Mucosa of descending colon (tissue), 3 donors: ENCODE measurements at regions not wholly inside any gene's neighbourhood (a gene's known extent, or its start where the extent isn't known, plus 50 kb on each side); places are given as distances from the start of the nearest gene placed in this dataset.
A peak's percentile ranks its signal among the peaks of the same experiment; 100 is the strongest.

Source experiments
- ATAC-seq: fragments of 200-7000 bp; cut with Tn5 transposase; one replicate; pipeline ENCODE4 v1.9.1; 2020; ENCODE audit warnings: mild to moderate bottlenecking, moderate library complexity
- DNase-seq, 3 donors: peaks; one replicate each; pipeline ENCODE4 v3.0.0-alpha.2; 2020
- H3K36me3 ChIP-seq: fragments of 200-600 bp; one replicate; pipeline ENCODE4 v1.8.0; 2021; ENCODE audit warnings: low read depth, mild to moderate bottlenecking
- H3K4me1 ChIP-seq: fragments of 200-600 bp; one replicate; pipeline ENCODE4 v1.8.0; 2021; ENCODE audit warnings: low read depth, mild to moderate bottlenecking
- H3K4me3 ChIP-seq: fragments of 200-600 bp; one replicate; pipeline ENCODE4 v1.8.0; 2021; ENCODE audit warnings: mild to moderate bottlenecking
- H3K9me3 ChIP-seq: fragments of 200-600 bp; one replicate; pipeline ENCODE4 v1.8.0; 2021; ENCODE audit warnings: mild to moderate bottlenecking
- intact Hi-C, 2 donors: fragments of 100-400 bp; cut with DNase I in 1 of 2; cut with micrococcal nuclease in 1 of 2; formaldehyde crosslinking; loops; one replicate each; pipeline versions ENCODE4 v1.11.0 to v1.11.1; 2022; cut with DNase I, micrococcal nuclease
- TF ChIP-seq, protein P1 (sequence below): fragments of 200-600 bp; IDR thresholded peaks from one replicate; pipeline ENCODE4 v1.8.0; 2022; ENCODE audit warnings: antibody characterized with exemption, mild to moderate bottlenecking
- donor health status: DM: no; HTN: no; CAD: no; lungs with moderate emphysema.
- donor health status: DM: no; HTN: no; CAD: no.
- donor health status: DM: no; HTN: yes; CAD: no.

DNA sequence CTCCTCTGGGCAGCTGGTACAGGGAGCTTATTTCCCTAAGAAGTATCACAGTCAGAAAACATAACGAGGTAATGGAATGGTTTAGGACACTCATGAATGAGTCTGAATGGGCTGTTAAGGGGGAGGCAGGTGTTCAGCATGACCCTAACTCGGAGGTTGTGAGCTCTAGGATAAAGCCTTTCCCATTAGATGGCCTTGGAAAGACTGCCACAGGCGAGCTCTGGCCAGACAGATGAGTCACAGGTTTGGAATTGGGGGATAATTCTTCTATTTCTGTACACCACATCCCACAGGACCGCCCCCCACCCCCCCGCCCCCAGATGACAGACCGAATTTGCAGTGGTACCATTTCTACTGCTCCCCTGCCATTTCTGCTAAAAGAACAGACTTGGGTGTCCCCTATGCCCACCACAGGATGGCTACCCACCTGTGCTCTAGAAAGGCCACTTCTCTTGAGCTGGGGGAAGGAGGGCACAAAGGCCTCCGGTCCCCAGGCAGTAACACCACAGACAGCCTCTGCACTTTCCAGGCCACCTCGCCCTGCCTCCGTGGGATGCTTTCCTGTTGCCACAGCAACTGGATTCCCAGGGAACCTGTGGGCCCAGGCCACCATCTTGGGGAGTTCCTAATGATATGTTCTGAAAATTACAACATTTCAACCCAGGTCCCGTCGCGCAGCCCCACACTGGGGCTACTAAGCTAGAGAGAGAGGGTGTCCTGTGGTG is 76.7 kb downstream of the TRIM29 start:
- ATAC-seq: no peak
- Histone ChIP-seq H3K4me3 (no peak overlapping the region), H3K4me1 (peaks cover 2% of the 10 kb centered on the region), H3K9me3 (no peaks in the 10 kb centered on the region), H3K36me3 (no peaks in the 10 kb centered on the region)
- TF ChIP-seq, protein P1, sequence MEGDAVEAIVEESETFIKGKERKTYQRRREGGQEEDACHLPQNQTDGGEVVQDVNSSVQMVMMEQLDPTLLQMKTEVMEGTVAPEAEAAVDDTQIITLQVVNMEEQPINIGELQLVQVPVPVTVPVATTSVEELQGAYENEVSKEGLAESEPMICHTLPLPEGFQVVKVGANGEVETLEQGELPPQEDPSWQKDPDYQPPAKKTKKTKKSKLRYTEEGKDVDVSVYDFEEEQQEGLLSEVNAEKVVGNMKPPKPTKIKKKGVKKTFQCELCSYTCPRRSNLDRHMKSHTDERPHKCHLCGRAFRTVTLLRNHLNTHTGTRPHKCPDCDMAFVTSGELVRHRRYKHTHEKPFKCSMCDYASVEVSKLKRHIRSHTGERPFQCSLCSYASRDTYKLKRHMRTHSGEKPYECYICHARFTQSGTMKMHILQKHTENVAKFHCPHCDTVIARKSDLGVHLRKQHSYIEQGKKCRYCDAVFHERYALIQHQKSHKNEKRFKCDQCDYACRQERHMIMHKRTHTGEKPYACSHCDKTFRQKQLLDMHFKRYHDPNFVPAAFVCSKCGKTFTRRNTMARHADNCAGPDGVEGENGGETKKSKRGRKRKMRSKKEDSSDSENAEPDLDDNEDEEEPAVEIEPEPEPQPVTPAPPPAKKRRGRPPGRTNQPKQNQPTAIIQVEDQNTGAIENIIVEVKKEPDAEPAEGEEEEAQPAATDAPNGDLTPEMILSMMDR: no peak
- DNase-seq: no peak
- intact Hi-C loops: no loop called here

DNA sequence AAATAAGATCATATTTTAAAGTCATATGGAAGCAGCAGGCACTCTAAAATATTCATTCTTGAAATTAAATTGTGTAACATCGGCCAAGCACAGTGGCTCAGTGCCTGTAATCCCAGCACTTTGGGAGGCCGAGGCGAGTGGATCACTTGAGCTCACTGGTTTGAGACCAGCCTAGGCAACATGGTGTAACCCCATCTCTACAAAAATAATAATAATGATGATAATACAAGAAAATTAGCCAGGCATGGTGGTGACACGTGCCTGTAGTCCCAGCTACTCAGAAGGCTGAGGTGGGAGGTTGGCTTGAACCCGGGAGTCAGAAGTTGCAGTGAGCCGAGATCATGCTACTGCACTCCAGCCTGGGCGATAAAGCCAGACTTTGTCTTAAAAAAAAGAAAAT is 77.4 kb downstream of the TRIM29 start:
- Histone ChIP-seq H3K9me3 (no peaks in the 10 kb centered on the region), H3K4me1 (peaks cover 2% of the 10 kb centered on the region), H3K36me3 (no peaks in the 10 kb centered on the region), H3K4me3 (no peak overlapping the region)
- DNase-seq (no peak), ATAC-seq (no peak)
- intact Hi-C loops: no loop called here
- TF ChIP-seq, protein P1: no peak

DNA sequence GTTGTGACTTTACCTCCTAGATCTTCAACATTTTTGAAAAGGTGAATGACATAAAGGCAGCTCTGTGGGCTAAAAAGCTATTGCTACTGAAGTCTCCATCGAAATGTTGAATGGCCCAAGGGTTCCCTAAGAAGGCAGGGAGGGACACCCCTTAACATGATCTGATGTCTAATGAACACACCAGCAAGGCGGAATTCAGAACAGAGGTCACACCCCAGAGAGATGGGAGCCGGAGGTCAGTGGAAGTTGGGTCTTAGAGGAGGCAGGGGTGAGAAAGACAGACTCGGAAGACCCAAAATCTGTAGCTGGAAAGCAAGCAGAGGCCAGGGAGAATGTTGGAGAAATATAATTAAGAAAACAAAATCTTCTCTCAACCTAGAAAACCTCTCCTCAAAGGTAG is 79.0 kb downstream of the TRIM29 start:
- Histone ChIP-seq H3K4me1 (peaks cover 2% of the 10 kb centered on the region), H3K9me3 (no peaks in the 10 kb centered on the region), H3K36me3 (no peaks in the 10 kb centered on the region), H3K4me3 (no peak overlapping the region)
- TF ChIP-seq, protein P1: no peak
- ATAC-seq (no peak), DNase-seq (no peak)
- intact Hi-C loops: no loop called here

DNA sequence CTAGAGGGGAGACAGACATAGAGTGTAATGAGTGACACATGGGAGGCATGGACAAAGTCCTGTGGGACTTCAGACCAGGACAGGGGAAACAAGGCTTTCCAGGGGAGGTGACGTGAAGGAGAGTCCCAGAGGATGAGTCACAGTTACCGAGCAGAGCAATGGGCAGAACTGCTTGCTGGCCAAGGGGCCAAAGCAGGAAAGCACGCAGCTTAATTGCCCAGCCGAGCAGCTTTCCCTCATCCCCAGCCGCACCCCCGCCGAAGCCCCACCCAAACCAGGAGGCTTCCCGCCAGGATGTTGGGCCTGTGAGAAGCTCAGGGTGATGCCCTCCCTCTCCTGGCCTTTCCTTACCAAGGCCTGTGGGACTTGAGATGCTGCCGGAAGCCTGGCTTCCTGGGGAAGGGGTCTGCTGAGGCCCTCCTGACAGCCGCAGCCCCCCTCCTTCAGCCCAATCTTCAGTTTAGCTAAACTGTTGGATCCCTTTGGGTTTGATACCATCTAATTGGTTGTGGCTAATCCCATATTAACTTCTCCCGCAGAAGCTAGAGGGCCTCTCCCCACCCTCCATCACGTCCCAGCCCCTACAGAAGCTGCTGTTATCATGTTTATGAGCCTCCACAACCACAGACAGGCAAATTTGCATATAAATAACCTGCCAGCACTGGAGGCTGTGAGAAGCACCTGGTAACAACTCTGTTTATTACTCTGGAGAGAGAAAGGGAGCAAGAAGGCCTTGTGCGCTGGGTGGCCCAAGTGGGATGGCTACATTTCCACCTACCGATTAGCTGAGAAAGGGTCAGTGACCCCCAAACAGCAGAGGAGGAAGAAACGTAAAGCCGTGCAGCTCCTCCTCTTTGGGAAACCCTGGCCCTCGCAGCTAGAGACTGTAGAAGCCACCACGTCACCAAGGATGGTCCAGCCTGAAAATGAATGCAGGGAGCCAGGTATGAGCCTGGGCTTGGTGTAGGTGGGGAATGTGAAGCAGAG is 80.0 kb downstream of the TRIM29 start:
- no peak overlapping the region for H3K4me3 ChIP-seq
- H3K4me1 ChIP-seq: peaks cover 2% of the 10 kb centered on the region
- TF ChIP-seq, protein P1: no peak
- H3K36me3 ChIP-seq: no peaks in the 10 kb centered on the region
- intact Hi-C loops: no loop called here
- H3K9me3 ChIP-seq: no peaks in the 10 kb centered on the region
- DNase-seq: peak in 2 of 3 donors; percentile 4 to 45
- ATAC-seq: peak; percentile 88

DNA sequence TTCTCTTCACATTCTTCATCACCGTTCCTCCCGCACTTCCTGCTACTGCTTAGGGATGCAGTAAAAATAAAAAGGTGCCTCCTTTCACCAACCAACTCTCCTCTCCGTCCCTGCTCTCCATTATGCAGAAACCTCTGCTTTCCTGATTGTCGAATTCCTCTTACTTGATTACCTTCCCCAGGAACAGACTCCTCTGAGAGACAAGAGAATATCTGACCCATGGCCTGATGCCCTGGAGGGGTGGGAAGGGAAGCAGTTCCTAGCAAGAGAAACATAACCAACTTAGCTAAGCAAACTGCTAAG is 80.9 kb downstream of the TRIM29 start:
- intact Hi-C loops: no loop called here
- no peak for DNase-seq
- TF ChIP-seq, protein P1: no peak

More for the DNA sequence above, 80.9 kb downstream of the TRIM29 start:
- Histone ChIP-seq H3K4me3 (no peak overlapping the region), H3K4me1 (peaks cover 2% of the 10 kb centered on the region), H3K9me3 (no peaks in the 10 kb centered on the region), H3K36me3 (no peaks in the 10 kb centered on the region)
- ATAC-seq: no peak
